Thoracic aorta (tissue), 2 donors: ENCODE measurements at regions not wholly inside any gene's neighbourhood (a gene's known extent, or its start where the extent isn't known, plus 50 kb on each side); places are given as distances from the start of the nearest gene placed in this dataset.

ENCODE experiments used
- ATAC-seq: fragments of 150-250 bp; one replicate; pipeline ENCODE4 v1.8.0; 2017; ENCODE audit warnings: low read depth; ENCODE audit not compliant: insufficient number of reproducible peaks, low FRiP score
- DNase-seq: peaks from one replicate; pipeline ENCODE4 v3.0.0-alpha.2; 2020; ENCODE audit warnings: low spot score
- H3K27ac ChIP-seq, 2 donors: fragments of 200-600 bp; sonication (generic); 1 replicate in 1 of 2; 2 replicates in 1 of 2; pipeline ENCODE4 v1.5.1; 2016; ENCODE audit warnings: mild to moderate bottlenecking in 2 of 2, moderate library complexity in 2 of 2
- H3K27me3 ChIP-seq: fragments of 200-600 bp; sonication (generic); replicated peaks from 2 replicates; pipeline ENCODE4 v1.6.0; 2016; ENCODE audit warnings: mild to moderate bottlenecking; ENCODE audit not compliant: insufficient read depth
- H3K36me3 ChIP-seq: fragments of 200-600 bp; sonication (generic); one replicate; pipeline ENCODE4 v1.5.1; 2016
- H3K4me1 ChIP-seq, 2 donors: fragments of 200-600 bp; sonication (generic); 1 replicate in 1 of 2; 2 replicates in 1 of 2; pipeline versions ENCODE4 v1.5.1 to v1.6.0; 2016; ENCODE audit warnings: low read depth in 2 of 2, mild to moderate bottlenecking in 1 of 2; ENCODE audit not compliant: control insufficient read depth in 1 of 2
- H3K4me3 ChIP-seq: fragments of 200-600 bp; sonication (generic); 2 replicates; pipeline ENCODE4 v1.5.1; 2016; ENCODE audit warnings: mild to moderate bottlenecking
- H3K9me3 ChIP-seq: fragments of 200-600 bp; sonication (generic); 2 replicates; pipeline ENCODE4 v1.5.1; 2016
- TF ChIP-seq, protein P1 (sequence below): fragments of 200-600 bp; sonication (generic); IDR thresholded peaks from one replicate; pipeline ENCODE4 v1.5.1; 2019; ENCODE audit warnings: antibody characterized with exemption

DNA sequence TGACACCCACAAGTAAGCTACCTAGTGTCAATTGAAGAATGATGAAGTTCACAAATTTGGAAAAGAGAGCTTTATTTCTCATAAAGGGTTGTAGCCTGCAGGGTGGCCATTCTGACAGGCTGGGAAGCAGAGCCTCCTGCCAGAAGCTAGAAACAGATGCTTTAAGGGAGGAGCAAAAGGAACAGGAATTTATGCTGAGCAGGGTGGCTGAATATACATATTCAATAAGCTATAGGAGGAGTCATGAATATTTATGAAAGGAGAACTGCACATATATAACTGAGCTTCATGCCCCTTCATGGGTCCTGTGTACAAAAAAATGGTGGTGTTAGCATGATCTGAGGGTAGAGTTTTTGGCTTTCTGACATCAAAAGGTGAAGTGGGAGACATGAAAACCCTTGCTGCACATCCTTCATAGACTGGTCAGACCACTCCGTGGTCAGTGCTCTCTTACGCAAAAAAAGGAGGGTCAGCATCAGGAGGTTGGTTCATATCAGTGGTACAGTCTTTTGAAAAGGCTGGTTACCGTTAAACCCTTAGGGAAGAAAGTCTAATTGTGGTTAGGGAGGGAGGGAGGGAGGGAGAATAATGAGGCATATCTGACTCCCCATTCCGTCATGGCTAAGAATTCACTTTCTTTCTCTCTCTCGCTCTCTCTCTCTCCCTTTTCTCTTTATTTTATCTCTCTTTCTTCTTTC, 121.4 kb downstream of the LUZP4 start:
- DNase-seq (no peak), ATAC-seq (no peak)
- peaks cover 0 to 29% of the 10 kb centered on the region in 2 donors for H3K4me1 ChIP-seq
- H3K27me3 ChIP-seq: no peaks in the 10 kb centered on the region
- H3K9me3 ChIP-seq: no peaks in the 10 kb centered on the region
- H3K36me3 ChIP-seq: no peaks in the 10 kb centered on the region
- no peak overlapping the region for H3K4me3 ChIP-seq
- no peak overlapping the region for H3K27ac ChIP-seq
- TF ChIP-seq, protein P1, sequence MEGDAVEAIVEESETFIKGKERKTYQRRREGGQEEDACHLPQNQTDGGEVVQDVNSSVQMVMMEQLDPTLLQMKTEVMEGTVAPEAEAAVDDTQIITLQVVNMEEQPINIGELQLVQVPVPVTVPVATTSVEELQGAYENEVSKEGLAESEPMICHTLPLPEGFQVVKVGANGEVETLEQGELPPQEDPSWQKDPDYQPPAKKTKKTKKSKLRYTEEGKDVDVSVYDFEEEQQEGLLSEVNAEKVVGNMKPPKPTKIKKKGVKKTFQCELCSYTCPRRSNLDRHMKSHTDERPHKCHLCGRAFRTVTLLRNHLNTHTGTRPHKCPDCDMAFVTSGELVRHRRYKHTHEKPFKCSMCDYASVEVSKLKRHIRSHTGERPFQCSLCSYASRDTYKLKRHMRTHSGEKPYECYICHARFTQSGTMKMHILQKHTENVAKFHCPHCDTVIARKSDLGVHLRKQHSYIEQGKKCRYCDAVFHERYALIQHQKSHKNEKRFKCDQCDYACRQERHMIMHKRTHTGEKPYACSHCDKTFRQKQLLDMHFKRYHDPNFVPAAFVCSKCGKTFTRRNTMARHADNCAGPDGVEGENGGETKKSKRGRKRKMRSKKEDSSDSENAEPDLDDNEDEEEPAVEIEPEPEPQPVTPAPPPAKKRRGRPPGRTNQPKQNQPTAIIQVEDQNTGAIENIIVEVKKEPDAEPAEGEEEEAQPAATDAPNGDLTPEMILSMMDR: no peak

DNA sequence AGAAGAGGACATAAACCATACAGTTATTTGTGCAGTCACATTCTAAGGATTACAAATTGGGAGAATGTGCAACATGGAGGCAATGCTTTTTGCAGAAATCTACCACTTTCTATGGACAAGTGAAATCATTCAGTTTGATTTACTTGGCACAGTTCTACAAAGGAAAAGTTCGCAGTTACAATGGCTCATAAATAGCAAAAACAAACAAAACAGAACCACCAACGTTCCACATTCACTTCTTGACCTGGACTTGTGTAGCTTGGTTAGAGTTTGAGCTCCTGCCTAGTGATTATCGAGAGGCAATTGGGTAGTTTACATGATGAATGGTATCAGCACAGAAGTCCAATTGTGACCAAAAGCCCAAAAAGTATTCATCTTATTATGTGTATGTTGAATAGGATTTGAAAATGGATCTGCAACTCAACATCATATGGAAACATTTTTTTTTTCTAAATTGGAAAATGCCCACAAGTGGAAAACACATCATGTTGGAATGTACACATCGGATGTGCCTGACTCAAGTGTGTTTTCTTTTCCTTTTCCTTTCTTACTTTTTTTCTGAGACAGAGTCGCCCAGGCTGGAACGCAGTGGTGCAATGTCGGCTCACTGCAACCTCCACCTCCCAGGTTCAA, 123.8 kb downstream of the LUZP4 start:
- H3K4me3 ChIP-seq: no peak overlapping the region
- no peaks in the 10 kb centered on the region for H3K9me3 ChIP-seq
- TF ChIP-seq, protein P1: no peak
- no peaks in the 10 kb centered on the region for H3K36me3 ChIP-seq
- no peaks in the 10 kb centered on the region for H3K27me3 ChIP-seq
- ATAC-seq (no peak), DNase-seq (no peak)
- H3K27ac ChIP-seq: peak overlapping the region in 1 of 2 donors; percentile 17
- peaks cover 0 to 16% of the 10 kb centered on the region in 2 donors for H3K4me1 ChIP-seq

DNA sequence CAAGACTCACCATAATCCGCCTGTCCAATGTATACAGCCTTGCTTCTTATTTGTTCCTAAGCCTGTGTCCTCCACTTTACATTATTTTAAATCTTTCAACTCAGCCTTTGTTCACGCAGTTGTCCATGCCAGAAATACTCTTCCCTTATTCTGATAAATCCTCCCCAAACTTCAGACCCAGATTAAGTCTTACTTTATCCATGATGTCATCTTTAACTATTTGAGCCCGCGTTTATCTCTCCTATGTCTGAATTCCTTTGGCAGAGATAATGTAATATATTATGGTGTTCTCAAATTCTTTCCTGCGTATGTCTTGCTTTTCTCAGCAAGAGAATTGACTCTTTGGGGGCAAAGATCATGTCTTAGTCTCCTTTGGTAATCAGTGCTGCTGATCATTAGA, 129.6 kb downstream of the LUZP4 start:
- TF ChIP-seq, protein P1: no peak
- DNase-seq: no peak
- H3K9me3 ChIP-seq: no peaks in the 10 kb centered on the region
- H3K27me3 ChIP-seq: no peaks in the 10 kb centered on the region
- no peaks in the 10 kb centered on the region for H3K36me3 ChIP-seq
- no peak overlapping the region for H3K4me3 ChIP-seq
- H3K27ac ChIP-seq: no peak overlapping the region
- no peak for ATAC-seq
- no peaks in the 10 kb centered on the region for H3K4me1 ChIP-seq

DNA sequence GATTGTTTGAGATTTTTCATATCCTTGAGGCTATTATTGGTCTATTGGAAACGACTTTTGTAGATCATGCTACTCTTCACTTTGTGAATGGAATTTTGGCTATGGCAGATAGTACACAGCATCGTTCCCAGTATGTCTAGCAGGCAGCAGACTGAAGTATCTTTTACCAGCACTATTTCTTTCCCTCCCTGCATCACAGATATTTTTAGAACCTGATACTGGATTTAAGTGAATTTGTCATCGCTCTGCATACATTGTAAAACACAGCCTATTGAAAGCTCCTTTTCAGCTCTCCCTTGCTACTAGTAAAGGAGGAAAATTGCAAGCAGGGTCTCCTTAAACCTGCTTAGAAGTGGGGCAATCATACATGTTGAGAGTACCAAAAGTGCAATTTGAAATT, 133.6 kb downstream of the LUZP4 start:
- no peaks in the 10 kb centered on the region for H3K4me1 ChIP-seq
- H3K4me3 ChIP-seq: no peak overlapping the region
- no peaks in the 10 kb centered on the region for H3K27me3 ChIP-seq
- DNase-seq (no peak), ATAC-seq (no peak)
- TF ChIP-seq, protein P1: no peak
- H3K27ac ChIP-seq: no peak overlapping the region
- no peaks in the 10 kb centered on the region for H3K36me3 ChIP-seq
- H3K9me3 ChIP-seq: no peaks in the 10 kb centered on the region

DNA sequence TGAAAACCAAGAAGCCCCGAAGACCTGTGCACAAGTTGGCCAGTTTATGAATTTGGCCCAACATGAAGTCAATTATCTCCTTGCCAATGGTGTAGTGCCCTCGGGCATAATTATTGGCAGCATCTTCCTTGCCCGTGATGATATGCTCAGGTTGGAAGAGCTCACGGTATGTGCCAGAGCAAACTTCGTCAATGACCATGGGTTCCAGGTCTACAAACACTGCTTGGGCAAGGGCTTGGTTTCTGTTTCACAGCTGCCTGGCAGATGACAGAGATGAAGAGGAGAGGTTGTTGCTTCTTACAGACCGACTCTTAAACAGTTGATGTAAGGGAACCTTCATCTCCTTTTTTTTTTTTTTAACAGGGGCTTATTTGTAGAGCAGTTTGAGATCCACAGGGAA, 135.6 kb upstream of the PLS3 start:
- ATAC-seq (no peak), DNase-seq (no peak)
- Histone ChIP-seq H3K36me3 (no peaks in the 10 kb centered on the region), H3K9me3 (no peaks in the 10 kb centered on the region), H3K27ac (no peak overlapping the region), H3K27me3 (no peaks in the 10 kb centered on the region), H3K4me3 (no peak overlapping the region), H3K4me1 (no peaks in the 10 kb centered on the region)
- TF ChIP-seq, protein P1: no peak
